ENCODE measurements at regions not wholly inside any gene's neighbourhood (a gene's known extent, or its start where the extent isn't known, plus 50 kb on each side); places are given as distances from the start of the nearest gene placed in this dataset.

- H3K27ac ChIP-seq (ENCODE audit: control insufficient read depth, insufficient read depth) = no peak overlapping the region
- no peak overlapping the region for H3K4me3 ChIP-seq
- no peaks in the 10 kb centered on the region for H3K79me2 ChIP-seq (ENCODE audit: control insufficient read depth, insufficient read depth, low read length)
- POLR2A ChIA-PET = no interaction called here
- BruUV-seq (replicated peaks) = no TSS peak
- FAIRE-seq (no peak), ATAC-seq (no peak), DNase-seq (ENCODE audit: low read depth, low spot score) (no peak)
- TF ChIP-seq RUNX3 (IDR thresholded peaks at IDR 0.05; ENCODE audit: low read length) = no peak
- TF ChIP-seq NFXL1 (IDR thresholded peaks at IDR 0.05; ENCODE audit: borderline replicate concordance) = no peak
- TF ChIP-seq SMARCA5 (IDR thresholded peaks at IDR 0.05) = no peak
- no peak for TF ChIP-seq CUX1 (IDR thresholded peaks at IDR 0.05; ENCODE audit: insufficient replicate concordance, low read depth, low read length)
- no peak for TF ChIP-seq BRCA1 (IDR thresholded peaks at IDR 0.05; ENCODE audit: low read depth, low read length)
- no peak for TF ChIP-seq CTCF (IDR thresholded peaks at IDR 0.05 in 2 of 3, conservative IDR thresholded peaks at IDR 0.05 in 1 of 3; ENCODE audit: control insufficient read depth in 2 of 3, extremely low read depth in 1 of 3, insufficient read depth in 1 of 3, low read depth in 3 of 3, low read length in 3 of 3)
- intact Hi-C loops (cut with micrococcal nuclease; ENCODE audit: unreplicated experiment) = loop anchor here (10.0 kb wide), 1 partner anchor 155 kb away; no protein-coding TSS in a partner anchor
- RAD21 ChIA-PET (ENCODE audit: unreplicated experiment) = no interaction called here
- no peaks in the 10 kb centered on the region for H3K36me3 ChIP-seq (ENCODE audit: control insufficient read depth in 2 of 2, insufficient read depth in 2 of 2, low read length in 1 of 2)
- H4K20me1 ChIP-seq (ENCODE audit: control insufficient read depth, insufficient read depth) = no peaks in the 10 kb centered on the region
- no peak overlapping the region for H3K9ac ChIP-seq (ENCODE audit: control insufficient read depth, insufficient read depth, low read length)
- H3K4me2 ChIP-seq (ENCODE audit: control insufficient read depth, insufficient read depth) = no peak overlapping the region
- SMC1A ChIA-PET (ENCODE audit: uncharacterized antibody, unreplicated experiment) = interaction anchor here (1.5 kb wide), 1 partner anchor 210 kb away, joined by 4 read pairs; the partner anchor contains the start of gene ACKR3
- CTCF ChIA-PET = no interaction called here
- no peaks in the 10 kb centered on the region for H3K9me3 ChIP-seq (replicated peaks; ENCODE audit: control insufficient read depth, insufficient read depth, low read length)
- in situ Hi-C loops (cut with MboI) = no loop called here
- peaks cover 0 to 3% of the 10 kb centered on the region in 2 experiments; a peak in 2 of 4 replicates for H3K27me3 ChIP-seq (replicated peaks in 1 of 2; ENCODE audit: control insufficient read depth in 2 of 2, insufficient read depth in 2 of 2, low read length in 1 of 2)
- H3K4me1 ChIP-seq (ENCODE audit: control insufficient read depth, insufficient read depth, low read length) = no peaks in the 10 kb centered on the region
- H2AFZ ChIP-seq (ENCODE audit: control insufficient read depth, low read depth, low read length) = no peak overlapping the region
- WGBS (ENCODE audit: insufficient coverage, insufficient replicate concordance, low lambda C conversion rate, missing lambda C conversion rate) = 28% methylated on average over 10 of the region's 10 CpGs
Observed at GRCh38 chr2:236359426-236360045, 95.3 kb upstream of the ASB18 start.
